ENCODE measurements at regions not wholly inside any gene's neighbourhood (a gene's known extent, or its start where the extent isn't known, plus 50 kb on each side); places are given as distances from the start of the nearest gene placed in this dataset.
"Not testable (repeated sequence)": the region's sequence is repeated elsewhere in the genome, so short reads cannot be mapped to it uniquely, and the experiment has no call there.

DNA sequence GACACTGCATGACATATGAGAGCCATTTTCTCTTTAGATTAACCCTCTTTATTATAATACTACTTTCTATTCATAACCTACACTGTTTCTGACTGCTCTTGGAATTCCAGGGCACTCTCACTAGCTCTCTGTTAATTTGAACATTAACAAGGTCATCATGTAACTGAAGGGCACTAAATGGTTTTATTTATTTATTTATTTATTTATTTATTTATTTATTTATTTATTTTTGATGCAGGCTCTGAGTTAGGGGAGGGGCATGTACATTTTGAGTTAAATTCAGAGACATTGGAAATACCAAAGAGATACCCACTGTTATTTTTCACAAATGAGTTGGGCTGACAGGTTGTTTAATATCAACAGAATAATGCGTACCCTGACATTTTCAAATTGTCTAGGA is 1038.7 kb upstream of the NRXN1 start:
- DNase-seq: no peak

DNA sequence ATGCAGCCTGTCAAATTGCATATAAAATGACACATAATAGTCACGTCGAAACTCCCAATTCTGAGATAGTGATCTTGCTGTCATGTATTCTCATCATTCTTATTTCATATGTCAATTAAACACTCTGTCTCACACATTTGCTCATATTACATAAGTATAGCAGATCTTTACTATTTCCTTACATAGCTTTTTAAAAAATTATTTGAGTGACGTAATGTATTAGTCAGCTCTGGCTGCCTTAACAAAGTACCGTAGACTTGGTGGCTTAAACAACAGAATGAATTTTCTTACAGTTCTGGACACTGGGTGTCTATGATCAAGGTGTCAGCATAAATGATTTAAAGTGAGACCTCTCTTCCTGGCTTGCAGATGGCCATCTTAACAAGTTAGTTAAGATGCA is 1032.3 kb upstream of the NRXN1 start:
- DNase-seq: no peak

GRCh38 chr2:52054824-52055223 is 1022.9 kb upstream of the NRXN1 start:
- no peak for DNase-seq

GRCh38 chr2:52036853-52037252 is 1004.9 kb upstream of the NRXN1 start:
- no peak for DNase-seq

- DNase-seq: no peak
Measured at GRCh38 chr2:52036024-52036423, 1004.1 kb upstream of the NRXN1 start.

DNA sequence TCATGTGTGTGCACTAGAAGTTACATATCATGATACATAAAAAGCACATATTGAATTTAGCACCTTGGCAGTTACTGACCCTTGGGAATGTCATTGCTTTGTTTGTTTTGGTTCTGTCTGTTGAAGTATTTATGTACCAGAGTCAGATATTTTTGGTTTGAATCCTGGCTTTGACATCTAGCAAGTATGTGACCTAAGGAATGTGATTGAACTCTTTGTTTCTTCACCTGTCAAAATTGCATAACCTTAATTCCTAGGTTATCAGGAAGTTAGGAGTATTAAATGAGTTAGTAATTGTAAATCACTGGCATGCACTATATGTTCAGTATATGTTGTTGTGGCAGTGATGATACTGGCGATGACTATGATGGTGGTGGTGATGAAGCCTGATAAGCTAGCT is 1003.5 kb upstream of the NRXN1 start:
- no peak for DNase-seq

DNA sequence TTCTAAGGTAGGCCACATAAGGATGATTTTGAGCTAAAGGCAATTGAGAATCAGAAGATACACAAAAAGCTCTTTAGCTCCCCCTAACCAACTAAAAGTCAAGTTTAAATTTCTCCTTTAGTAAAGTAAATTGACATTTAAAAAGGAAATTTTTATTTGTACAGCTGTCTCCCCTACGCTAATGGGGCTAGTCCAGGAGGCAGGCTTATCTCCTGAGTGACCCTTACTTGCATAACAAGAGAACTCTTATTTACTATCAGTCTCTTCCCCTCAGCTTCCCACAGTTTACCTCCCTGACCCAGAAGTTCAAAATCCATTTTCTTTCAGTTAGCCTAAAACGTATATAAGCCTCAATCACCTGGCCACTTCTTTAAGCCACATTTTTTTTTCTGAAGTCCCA is 1002.8 kb upstream of the NRXN1 start:
- DNase-seq: no peak

DNA sequence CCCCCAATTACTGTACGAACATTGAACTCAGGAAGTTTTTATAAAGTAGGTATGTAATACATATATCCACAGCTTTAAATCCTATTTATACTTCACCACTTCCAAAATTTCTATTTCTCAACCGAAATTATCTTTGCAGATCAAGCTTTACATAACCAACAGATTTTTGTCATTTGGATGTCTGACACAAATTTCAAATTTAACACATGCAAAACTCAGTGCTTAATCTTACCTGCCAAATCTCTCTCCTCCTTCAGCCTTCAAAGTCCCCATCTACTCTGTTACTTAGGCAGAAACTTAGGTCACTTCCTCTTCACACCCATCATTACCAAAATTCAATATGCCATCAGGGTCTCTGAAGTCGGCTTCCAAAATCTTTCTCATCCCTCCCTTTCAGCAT is 990.1 kb upstream of the NRXN1 start:
- no peak for DNase-seq

DNA sequence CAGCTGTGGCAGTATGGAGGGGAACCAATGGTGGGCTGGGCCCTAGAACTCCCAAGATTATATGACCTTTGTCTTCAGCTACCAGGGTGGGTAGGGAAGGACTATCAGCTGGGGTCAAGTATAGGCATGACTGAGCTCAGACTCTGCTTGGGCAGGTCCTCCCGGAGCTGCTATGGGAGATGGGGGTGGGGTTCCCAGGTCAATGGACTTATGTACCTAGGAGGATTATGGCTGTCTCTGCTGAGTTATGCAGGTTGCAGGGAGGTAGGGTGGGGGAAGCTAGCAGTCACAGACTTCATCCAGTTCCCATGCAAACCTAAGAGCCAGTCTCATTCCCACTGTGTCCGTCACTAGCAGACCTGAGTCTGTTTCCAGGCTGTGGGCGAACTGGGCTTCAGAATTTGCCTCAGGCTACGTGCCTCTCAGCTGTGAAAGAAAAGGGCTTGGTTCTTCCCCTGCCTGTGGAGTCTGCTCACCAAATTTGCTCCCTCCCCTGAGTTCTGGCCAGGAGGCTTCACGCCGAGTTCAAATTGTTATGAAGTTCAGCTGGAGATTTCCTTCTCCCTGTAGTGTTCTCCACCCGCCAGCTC is 985.8 kb upstream of the NRXN1 start:
- no peak for DNase-seq

DNA sequence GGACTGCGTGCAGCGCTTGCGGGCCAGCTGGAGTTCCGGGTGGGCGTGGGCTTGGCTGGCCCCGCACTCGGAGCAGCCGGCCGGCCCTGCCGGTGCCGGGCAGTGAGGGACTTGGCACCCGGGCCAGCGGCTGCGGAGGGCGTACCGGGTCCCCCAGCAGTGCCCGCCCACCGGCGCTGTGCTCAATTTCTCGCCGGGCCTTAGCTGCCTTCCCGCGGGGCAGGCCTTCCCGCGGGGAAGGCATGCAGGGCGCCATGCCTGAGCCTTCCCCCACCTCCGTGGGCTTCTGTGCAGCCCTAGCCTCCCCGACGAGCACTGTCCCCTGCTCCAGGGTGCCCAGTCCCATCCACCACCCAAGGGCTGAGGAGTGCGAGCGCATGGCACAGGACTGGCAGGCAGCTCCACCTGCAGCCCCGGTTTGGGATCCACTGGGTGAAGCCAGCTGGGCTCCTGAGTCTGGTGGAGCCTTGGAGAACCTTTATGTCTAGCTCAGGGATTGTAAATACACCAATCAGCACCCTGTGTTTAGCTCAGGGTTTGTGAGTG is 975.0 kb upstream of the NRXN1 start:
- DNase-seq: not testable (repeated sequence)

DNA sequence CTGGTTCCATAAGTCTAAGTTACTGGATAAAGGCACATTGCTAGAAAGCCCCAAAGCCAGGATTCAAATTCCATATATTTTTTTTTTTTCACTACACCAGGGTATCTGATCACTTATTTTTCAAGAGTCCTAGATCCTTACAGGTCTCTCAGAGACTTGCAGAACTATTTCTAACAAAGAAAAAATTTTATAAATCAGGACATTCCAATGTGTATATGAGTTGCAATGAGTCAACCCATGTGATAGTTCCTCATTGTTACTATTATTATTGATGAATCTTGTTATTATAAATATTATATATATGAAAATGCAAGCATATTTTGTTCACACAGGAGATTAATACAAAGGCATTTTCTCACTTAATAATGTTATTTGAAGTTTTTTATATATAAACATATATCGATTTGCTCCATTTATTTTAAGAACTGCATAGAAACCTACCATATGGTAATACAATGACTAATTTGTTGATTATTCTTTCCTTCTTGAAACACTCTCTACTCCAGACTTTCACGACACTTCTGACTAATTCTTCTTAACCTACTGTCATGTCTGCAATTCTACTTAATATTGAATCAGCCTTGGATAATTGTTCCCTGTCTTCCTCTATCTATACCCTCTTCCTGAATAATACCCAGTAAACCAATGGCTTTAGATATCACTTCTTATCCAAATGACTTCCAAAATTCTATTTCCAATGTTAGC is 968.4 kb upstream of the NRXN1 start:
- DNase-seq: no peak

GRCh38 chr2:51998890-51999289 is 967.0 kb upstream of the NRXN1 start:
- DNase-seq: no peak

GRCh38 chr2:51997571-51997970 is 965.6 kb upstream of the NRXN1 start:
- no peak for DNase-seq

DNA sequence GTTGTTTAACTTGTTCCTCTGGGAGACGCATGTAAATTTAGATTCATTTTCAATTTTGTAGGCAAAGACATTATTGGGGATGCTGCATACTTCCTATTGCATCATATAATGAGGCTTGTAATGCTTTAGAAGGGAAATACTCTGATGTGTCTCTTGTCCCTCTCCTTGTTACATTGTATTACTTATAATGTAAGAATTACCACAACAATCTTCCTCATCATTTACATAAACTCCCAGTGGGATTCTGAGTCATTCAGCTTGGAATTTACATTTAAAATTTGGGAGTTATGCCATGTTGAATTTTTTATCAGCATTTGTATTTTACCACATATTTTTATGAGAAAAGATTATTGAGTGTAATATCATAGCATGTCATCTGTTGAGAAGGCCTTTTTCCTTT is 963.4 kb upstream of the NRXN1 start:
- DNase-seq: no peak

GRCh38 chr2:51994123-51994763 is 962.3 kb upstream of the NRXN1 start:
- DNase-seq: no peak

DNA sequence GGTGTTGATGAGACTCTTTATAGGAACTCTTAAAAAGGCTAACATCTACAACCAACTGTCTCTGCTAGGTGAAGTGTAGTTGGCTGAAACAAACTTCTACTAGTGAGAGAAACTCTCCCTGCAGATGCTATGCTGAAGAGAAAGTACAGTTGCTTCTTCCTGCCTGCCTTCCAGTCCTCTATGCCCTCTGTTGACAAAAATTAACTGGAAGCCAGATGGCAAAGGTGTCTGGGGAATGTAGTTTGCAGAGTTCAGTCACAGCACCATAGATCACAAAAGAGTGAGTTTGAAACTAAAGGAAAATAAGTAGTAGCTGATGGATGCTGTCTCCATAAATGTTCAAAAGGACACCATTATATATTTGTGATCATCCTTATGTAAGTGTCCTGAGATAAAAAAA is 958.8 kb upstream of the NRXN1 start:
- DNase-seq: no peak

- no peak for DNase-seq
Measured at GRCh38 chr2:51986101-51986500, 954.2 kb upstream of the NRXN1 start.

GRCh38 chr2:51981783-51982182 is 949.9 kb upstream of the NRXN1 start:
- DNase-seq: no peak

DNA sequence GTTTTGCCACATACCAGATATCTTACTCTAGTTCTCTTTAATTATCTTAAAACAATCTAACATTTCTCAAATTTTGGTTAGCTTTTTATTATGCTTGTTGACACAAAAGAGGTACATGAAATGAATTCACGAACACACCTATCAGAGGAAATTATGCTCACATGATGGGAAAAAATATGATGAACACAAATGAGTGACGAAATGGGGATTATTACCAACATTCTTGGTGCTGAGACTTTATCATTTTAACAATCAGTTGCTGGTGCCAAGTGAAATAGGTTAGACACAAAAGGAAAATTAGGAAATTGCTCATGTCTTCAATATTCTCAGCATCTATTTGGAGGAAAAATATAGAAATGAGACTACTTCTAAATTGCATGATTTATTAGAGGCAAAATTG is 944.7 kb upstream of the NRXN1 start:
- no peak for DNase-seq

GRCh38 chr2:51971136-51971535 is 939.2 kb upstream of the NRXN1 start:
- no peak for DNase-seq

DNA sequence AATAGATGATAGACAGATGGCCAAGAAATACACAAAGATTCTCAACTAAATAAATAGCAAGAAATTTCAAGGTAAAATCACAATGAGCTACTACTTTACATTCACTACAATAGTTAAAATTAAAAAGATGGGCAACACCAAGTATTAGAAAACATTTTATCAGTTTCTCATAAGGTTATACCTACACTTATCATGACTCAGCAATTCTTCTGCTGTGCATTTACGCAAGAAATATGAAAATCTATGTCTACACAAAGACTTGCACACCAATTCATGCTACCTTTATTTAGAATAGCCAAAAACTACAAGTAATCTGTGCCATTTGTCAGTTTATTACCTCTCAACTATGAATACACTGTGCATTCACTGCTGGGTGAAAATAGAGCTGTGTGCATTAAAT is 937.4 kb upstream of the NRXN1 start:
- DNase-seq: no peak

GRCh38 chr2:51960841-51961335 is 929.0 kb upstream of the NRXN1 start:
- DNase-seq: no peak

GRCh38 chr2:51960281-51960680 is 928.3 kb upstream of the NRXN1 start:
- no peak for DNase-seq

DNA sequence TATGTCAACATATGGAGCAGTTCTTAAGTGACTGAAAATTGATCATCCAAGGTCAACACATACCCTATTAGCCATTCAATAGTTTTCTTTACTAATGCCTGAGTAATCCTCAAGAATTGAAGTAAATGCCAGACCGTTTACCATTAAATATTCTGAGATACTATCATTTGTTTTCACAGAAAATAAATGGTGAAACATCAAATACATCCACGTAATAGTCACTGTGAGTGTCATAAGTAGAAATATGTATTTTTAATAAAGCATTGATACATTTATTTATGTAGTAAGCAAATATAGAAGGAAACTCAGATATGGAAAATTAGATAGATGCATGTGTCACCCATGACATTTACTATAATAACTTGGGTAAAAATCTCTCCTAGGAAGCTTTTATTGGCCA is 927.8 kb upstream of the NRXN1 start:
- DNase-seq: no peak
